ENCODE measurements at regions not wholly inside any gene's neighbourhood (a gene's known extent, or its start where the extent isn't known, plus 50 kb on each side); places are given as distances from the start of the nearest gene placed in this dataset.

GRCh38 chr12:87150969-87151662 is 878.1 kb downstream of the C12orf50 start:
- Histone ChIP-seq H3K27ac (ENCODE audit: low read length) (no peak overlapping the region), H3K9me3 (ENCODE audit: control insufficient read depth in 2 of 2, low read length in 2 of 2) (no peaks in the 10 kb centered on the region)

GRCh38 chr12:87142342-87142741 is 886.2 kb upstream of the MGAT4C start:
- Histone ChIP-seq H3K9ac (ENCODE audit: low read length in 2 of 2) (no peak overlapping the region), H3K4me1 (ENCODE audit: control insufficient read depth, insufficient read depth, low read length) (no peaks in the 10 kb centered on the region), H3K27me3 (ENCODE audit: control insufficient read depth in 1 of 2, insufficient read depth in 2 of 2, low read length in 2 of 2) (no peaks in the 10 kb centered on the region), H3K36me3 (ENCODE audit: control insufficient read depth in 2 of 2, insufficient read depth in 2 of 2, low read length in 2 of 2) (no peaks in the 10 kb centered on the region), H3K9me3 (ENCODE audit: control insufficient read depth in 2 of 2, low read length in 2 of 2) (no peaks in the 10 kb centered on the region), H3K4me3 (ENCODE audit: low read length in 2 of 2) (no peak overlapping the region), H3K27ac (ENCODE audit: low read length) (no peak overlapping the region)

More at GRCh38 chr12:87150969-87151662, 878.1 kb downstream of the C12orf50 start:
- H3K9ac ChIP-seq (ENCODE audit: low read length in 2 of 2), result no peak overlapping the region
- no peaks in the 10 kb centered on the region for H3K36me3 ChIP-seq (ENCODE audit: control insufficient read depth in 2 of 2, insufficient read depth in 2 of 2, low read length in 2 of 2)
- H3K27me3 ChIP-seq (ENCODE audit: control insufficient read depth in 1 of 2, insufficient read depth in 2 of 2, low read length in 2 of 2), result no peaks in the 10 kb centered on the region
- H3K4me3 ChIP-seq (ENCODE audit: low read length in 2 of 2), result no peak overlapping the region
- H3K4me1 ChIP-seq (ENCODE audit: control insufficient read depth, insufficient read depth, low read length), result no peaks in the 10 kb centered on the region

- Histone ChIP-seq H3K4me3 (ENCODE audit: low read length in 2 of 2) (no peak overlapping the region), H3K36me3 (ENCODE audit: control insufficient read depth in 2 of 2, insufficient read depth in 2 of 2, low read length in 2 of 2) (no peaks in the 10 kb centered on the region), H3K9me3 (ENCODE audit: control insufficient read depth in 2 of 2, low read length in 2 of 2) (no peaks in the 10 kb centered on the region), H3K27ac (ENCODE audit: low read length) (no peak overlapping the region), H3K27me3 (ENCODE audit: control insufficient read depth in 1 of 2, insufficient read depth in 2 of 2, low read length in 2 of 2) (no peaks in the 10 kb centered on the region), H3K4me1 (ENCODE audit: control insufficient read depth, insufficient read depth, low read length) (no peaks in the 10 kb centered on the region), H3K9ac (ENCODE audit: low read length in 2 of 2) (no peak overlapping the region)
Observed at GRCh38 chr12:87141091-87141490, 884.9 kb upstream of the MGAT4C start.

- no peak overlapping the region for H3K4me3 ChIP-seq (ENCODE audit: low read length in 2 of 2)
- no peak overlapping the region for H3K27ac ChIP-seq (ENCODE audit: low read length)
- H3K36me3 ChIP-seq (ENCODE audit: control insufficient read depth in 2 of 2, insufficient read depth in 2 of 2, low read length in 2 of 2), result no peaks in the 10 kb centered on the region
- no peaks in the 10 kb centered on the region for H3K9me3 ChIP-seq (ENCODE audit: control insufficient read depth in 2 of 2, low read length in 2 of 2)
- no peaks in the 10 kb centered on the region for H3K27me3 ChIP-seq (ENCODE audit: control insufficient read depth in 1 of 2, insufficient read depth in 2 of 2, low read length in 2 of 2)
- H3K4me1 ChIP-seq (ENCODE audit: control insufficient read depth, insufficient read depth, low read length), result no peaks in the 10 kb centered on the region
- H3K9ac ChIP-seq (ENCODE audit: low read length in 2 of 2), result no peak overlapping the region
Observed at GRCh38 chr12:87140262-87140661, 884.1 kb upstream of the MGAT4C start.

GRCh38 chr12:87137220-87137619 is 881.0 kb upstream of the MGAT4C start:
- H3K36me3 ChIP-seq (ENCODE audit: control insufficient read depth in 2 of 2, insufficient read depth in 2 of 2, low read length in 2 of 2), result no peaks in the 10 kb centered on the region
- H3K9ac ChIP-seq (ENCODE audit: low read length in 2 of 2), result no peak overlapping the region
- H3K27me3 ChIP-seq (ENCODE audit: control insufficient read depth in 1 of 2, insufficient read depth in 2 of 2, low read length in 2 of 2), result no peaks in the 10 kb centered on the region
- H3K4me3 ChIP-seq (ENCODE audit: low read length in 2 of 2), result no peak overlapping the region
- H3K27ac ChIP-seq (ENCODE audit: low read length), result no peak overlapping the region
- no peaks in the 10 kb centered on the region for H3K9me3 ChIP-seq (ENCODE audit: control insufficient read depth in 2 of 2, low read length in 2 of 2)
- H3K4me1 ChIP-seq (ENCODE audit: control insufficient read depth, insufficient read depth, low read length), result no peaks in the 10 kb centered on the region

- no peaks in the 10 kb centered on the region for H3K36me3 ChIP-seq (ENCODE audit: control insufficient read depth in 2 of 2, insufficient read depth in 2 of 2, low read length in 2 of 2)
- no peaks in the 10 kb centered on the region for H3K27me3 ChIP-seq (ENCODE audit: control insufficient read depth in 1 of 2, insufficient read depth in 2 of 2, low read length in 2 of 2)
- H3K4me1 ChIP-seq (ENCODE audit: control insufficient read depth, insufficient read depth, low read length), result no peaks in the 10 kb centered on the region
- no peak overlapping the region for H3K27ac ChIP-seq (ENCODE audit: low read length)
- H3K9ac ChIP-seq (ENCODE audit: low read length in 2 of 2), result no peak overlapping the region
- H3K9me3 ChIP-seq (ENCODE audit: control insufficient read depth in 2 of 2, low read length in 2 of 2), result no peaks in the 10 kb centered on the region
- no peak overlapping the region for H3K4me3 ChIP-seq (ENCODE audit: low read length in 2 of 2)
Observed at GRCh38 chr12:87136330-87136976, 880.3 kb upstream of the MGAT4C start.

GRCh38 chr12:87127272-87127671 is 871.1 kb upstream of the MGAT4C start:
- Histone ChIP-seq H3K27me3 (ENCODE audit: control insufficient read depth in 1 of 2, insufficient read depth in 2 of 2, low read length in 2 of 2) (no peaks in the 10 kb centered on the region), H3K9me3 (ENCODE audit: control insufficient read depth in 2 of 2, low read length in 2 of 2) (no peaks in the 10 kb centered on the region), H3K4me3 (ENCODE audit: low read length in 2 of 2) (no peak overlapping the region), H3K36me3 (ENCODE audit: control insufficient read depth in 2 of 2, insufficient read depth in 2 of 2, low read length in 2 of 2) (no peaks in the 10 kb centered on the region), H3K4me1 (ENCODE audit: control insufficient read depth, insufficient read depth, low read length) (no peaks in the 10 kb centered on the region), H3K27ac (ENCODE audit: low read length) (no peak overlapping the region), H3K9ac (ENCODE audit: low read length in 2 of 2) (no peak overlapping the region)

GRCh38 chr12:87121896-87122295 is 865.7 kb upstream of the MGAT4C start:
- H3K27ac ChIP-seq (ENCODE audit: low read length), result no peak overlapping the region
- no peaks in the 10 kb centered on the region for H3K27me3 ChIP-seq (ENCODE audit: control insufficient read depth in 1 of 2, insufficient read depth in 2 of 2, low read length in 2 of 2)
- no peak overlapping the region for H3K9ac ChIP-seq (ENCODE audit: low read length in 2 of 2)
- H3K36me3 ChIP-seq (ENCODE audit: control insufficient read depth in 2 of 2, insufficient read depth in 2 of 2, low read length in 2 of 2), result no peaks in the 10 kb centered on the region
- H3K4me3 ChIP-seq (ENCODE audit: low read length in 2 of 2), result no peak overlapping the region
- H3K9me3 ChIP-seq (ENCODE audit: control insufficient read depth in 2 of 2, low read length in 2 of 2), result no peaks in the 10 kb centered on the region
- H3K4me1 ChIP-seq (ENCODE audit: control insufficient read depth, insufficient read depth, low read length), result no peaks in the 10 kb centered on the region

GRCh38 chr12:87120440-87120839 is 864.2 kb upstream of the MGAT4C start:
- Histone ChIP-seq H3K9ac (ENCODE audit: low read length in 2 of 2) (no peak overlapping the region), H3K4me3 (ENCODE audit: low read length in 2 of 2) (no peak overlapping the region), H3K36me3 (ENCODE audit: control insufficient read depth in 2 of 2, insufficient read depth in 2 of 2, low read length in 2 of 2) (no peaks in the 10 kb centered on the region), H3K9me3 (ENCODE audit: control insufficient read depth in 2 of 2, low read length in 2 of 2) (no peaks in the 10 kb centered on the region), H3K27ac (ENCODE audit: low read length) (no peak overlapping the region), H3K4me1 (ENCODE audit: control insufficient read depth, insufficient read depth, low read length) (no peaks in the 10 kb centered on the region), H3K27me3 (ENCODE audit: control insufficient read depth in 1 of 2, insufficient read depth in 2 of 2, low read length in 2 of 2) (no peaks in the 10 kb centered on the region)

GRCh38 chr12:87119713-87120112 is 863.5 kb upstream of the MGAT4C start:
- H3K4me3 ChIP-seq (ENCODE audit: low read length in 2 of 2), result no peak overlapping the region
- no peaks in the 10 kb centered on the region for H3K27me3 ChIP-seq (ENCODE audit: control insufficient read depth in 1 of 2, insufficient read depth in 2 of 2, low read length in 2 of 2)
- no peak overlapping the region for H3K27ac ChIP-seq (ENCODE audit: low read length)

GRCh38 chr12:87117526-87117925 is 861.3 kb upstream of the MGAT4C start:
- Histone ChIP-seq H3K4me3 (ENCODE audit: low read length in 2 of 2) (no peak overlapping the region), H3K36me3 (ENCODE audit: control insufficient read depth in 2 of 2, insufficient read depth in 2 of 2, low read length in 2 of 2) (no peaks in the 10 kb centered on the region), H3K27ac (ENCODE audit: low read length) (no peak overlapping the region), H3K27me3 (ENCODE audit: control insufficient read depth in 1 of 2, insufficient read depth in 2 of 2, low read length in 2 of 2) (no peaks in the 10 kb centered on the region), H3K4me1 (ENCODE audit: control insufficient read depth, insufficient read depth, low read length) (no peaks in the 10 kb centered on the region), H3K9me3 (ENCODE audit: control insufficient read depth in 2 of 2, low read length in 2 of 2) (no peaks in the 10 kb centered on the region), H3K9ac (ENCODE audit: low read length in 2 of 2) (no peak overlapping the region)

More at GRCh38 chr12:87119713-87120112, 863.5 kb upstream of the MGAT4C start:
- Histone ChIP-seq H3K9ac (ENCODE audit: low read length in 2 of 2) (no peak overlapping the region), H3K4me1 (ENCODE audit: control insufficient read depth, insufficient read depth, low read length) (no peaks in the 10 kb centered on the region), H3K36me3 (ENCODE audit: control insufficient read depth in 2 of 2, insufficient read depth in 2 of 2, low read length in 2 of 2) (no peaks in the 10 kb centered on the region), H3K9me3 (ENCODE audit: control insufficient read depth in 2 of 2, low read length in 2 of 2) (no peaks in the 10 kb centered on the region)

All from stomach smooth muscle (tissue), 2 donors.